Activated naive CD4-positive, alpha-beta T cell treated with anti-CD3 and anti-CD28 coated beads for 36 hours (primary cell): ENCODE measurements at regions not wholly inside any gene's neighbourhood (a gene's known extent, or its start where the extent isn't known, plus 50 kb on each side); places are given as distances from the start of the nearest gene placed in this dataset.

Experiments used
- CTCF ChIA-PET: fragments of 350-600 bp; sonication (Branson Sonifier 250); formaldehyde crosslinking; loops from one replicate; lab custom pipeline; 2021; ENCODE audit warnings: antibody characterized with exemption; lab: Charles Lee
- DNase-seq: peaks from one replicate; pipeline ENCODE4 v3.0.0-alpha.2; 2020
- H3K27ac Mint-ChIP-seq: one replicate; pipeline ENCODE4 v1.8.0; 2021; ENCODE audit warnings: mild to moderate bottlenecking, mixed read lengths
- H3K27me3 Mint-ChIP-seq: one replicate; pipeline ENCODE4 v1.8.0; 2021; ENCODE audit warnings: low read depth, mixed read lengths
- H3K36me3 Mint-ChIP-seq: one replicate; pipeline ENCODE4 v1.8.0; 2021; ENCODE audit warnings: low read depth, mixed read lengths
- H3K4me1 Mint-ChIP-seq: one replicate; pipeline ENCODE4 v1.8.0; 2021; ENCODE audit warnings: low read depth, mixed read lengths
- H3K4me3 Mint-ChIP-seq: one replicate; pipeline ENCODE4 v1.8.0; 2021; ENCODE audit warnings: mild to moderate bottlenecking, moderate library complexity, mixed read lengths
- H3K9me3 Mint-ChIP-seq: one replicate; pipeline ENCODE4 v1.8.0; 2021; ENCODE audit warnings: mixed read lengths
- intact Hi-C: fragments of 100-400 bp; cut with micrococcal nuclease; formaldehyde crosslinking; loops from one replicate; pipeline ENCODE4 v1.15.1; 2023

GRCh38 chr2:176818617-176819016 is 394.0 kb upstream of the HNRNPA3 start:
- Mint-ChIP-seq H3K9me3 (no peaks in the 10 kb centered on the region), H3K4me3 (no peak overlapping the region), H3K36me3 (no peaks in the 10 kb centered on the region), H3K27ac (no peak overlapping the region), H3K4me1 (peaks cover 12% of the 10 kb centered on the region), H3K27me3 (no peaks in the 10 kb centered on the region)
- intact Hi-C loops = loop anchor here (5.0 to 10.0 kb wide), 2 partner anchors 266 to 544 kb away; no protein-coding TSS in a partner anchor
- no peak for DNase-seq
- CTCF ChIA-PET = interaction anchor here (1.0 to 2.0 kb wide), 2 partner anchors 9 to 329 kb away, joined by 4 to 20 read pairs; no protein-coding TSS in a partner anchor

GRCh38 chr2:176819306-176819705 is 393.3 kb upstream of the HNRNPA3 start:
- Mint-ChIP-seq H3K27ac (no peak overlapping the region), H3K4me1 (peaks cover 19% of the 10 kb centered on the region), H3K36me3 (no peaks in the 10 kb centered on the region), H3K4me3 (no peak overlapping the region), H3K9me3 (no peaks in the 10 kb centered on the region), H3K27me3 (no peaks in the 10 kb centered on the region)
- intact Hi-C loops = loop anchor here (5.0 to 10.0 kb wide), 2 partner anchors 267 to 545 kb away; no protein-coding TSS in a partner anchor
- DNase-seq = no peak
- CTCF ChIA-PET = interaction anchor here (0.7 kb wide), 2 partner anchors 109 to 328 kb away, joined by 3 read pairs; no protein-coding TSS in a partner anchor

- CTCF ChIA-PET = interaction anchor here (1.0 to 1.1 kb wide), 2 partner anchors 18 to 328 kb away, joined by 3 to 4 read pairs; no protein-coding TSS in a partner anchor
- H3K27ac Mint-ChIP-seq = no peak overlapping the region
- DNase-seq = no peak
- H3K36me3 Mint-ChIP-seq = no peaks in the 10 kb centered on the region
- no peaks in the 10 kb centered on the region for H3K9me3 Mint-ChIP-seq
- H3K4me1 Mint-ChIP-seq = peaks cover 24% of the 10 kb centered on the region
- no peaks in the 10 kb centered on the region for H3K27me3 Mint-ChIP-seq
- no peak overlapping the region for H3K4me3 Mint-ChIP-seq
- intact Hi-C loops = no loop called here
Observed at GRCh38 chr2:176820371-176820932, 392.1 kb upstream of the HNRNPA3 start.

- Mint-ChIP-seq H3K27me3 (no peaks in the 10 kb centered on the region), H3K9me3 (no peaks in the 10 kb centered on the region), H3K4me3 (no peak overlapping the region), H3K4me1 (peaks cover 28% of the 10 kb centered on the region), H3K27ac (no peak overlapping the region), H3K36me3 (no peaks in the 10 kb centered on the region)
- intact Hi-C loops = no loop called here
- CTCF ChIA-PET = no interaction called here
- DNase-seq = no peak
Observed at GRCh38 chr2:176821350-176821749, 391.2 kb upstream of the HNRNPA3 start.

- no peak overlapping the region for H3K4me3 Mint-ChIP-seq
- no peaks in the 10 kb centered on the region for H3K27me3 Mint-ChIP-seq
- no peaks in the 10 kb centered on the region for H3K9me3 Mint-ChIP-seq
- intact Hi-C loops = no loop called here
- no peak for DNase-seq
- H3K36me3 Mint-ChIP-seq = no peaks in the 10 kb centered on the region
- CTCF ChIA-PET = interaction anchor here (0.6 to 1.5 kb wide), 4 partner anchors 8 to 65 kb away, joined by 3 to 5 read pairs (median 3); no protein-coding TSS in a partner anchor
- no peak overlapping the region for H3K27ac Mint-ChIP-seq
- H3K4me1 Mint-ChIP-seq = peaks cover 34% of the 10 kb centered on the region
Observed at GRCh38 chr2:176822060-176822459, 390.5 kb upstream of the HNRNPA3 start.

- Mint-ChIP-seq H3K9me3 (no peaks in the 10 kb centered on the region), H3K4me3 (no peak overlapping the region), H3K27ac (peak overlapping the region; percentile 74), H3K4me1 (peaks cover 39% of the 10 kb centered on the region), H3K27me3 (no peaks in the 10 kb centered on the region), H3K36me3 (no peaks in the 10 kb centered on the region)
- intact Hi-C loops = loop anchor here (1.0 kb wide), 4 partner anchors 9 to 171 kb away; no protein-coding TSS in a partner anchor
- CTCF ChIA-PET = interaction anchor here (0.7 to 2.5 kb wide), 4 partner anchors 12 to 338 kb away, joined by 3 to 9 read pairs (median 6); no protein-coding TSS in a partner anchor
- peak; percentile 36 for DNase-seq
Observed at GRCh38 chr2:176826356-176826755, 386.2 kb upstream of the HNRNPA3 start.

GRCh38 chr2:176826984-176827668 is 385.5 kb upstream of the HNRNPA3 start:
- H3K36me3 Mint-ChIP-seq = no peaks in the 10 kb centered on the region
- intact Hi-C loops = loop anchor here (1.0 kb wide), 4 partner anchors 10 to 170 kb away; no protein-coding TSS in a partner anchor
- no peaks in the 10 kb centered on the region for H3K9me3 Mint-ChIP-seq
- CTCF ChIA-PET = interaction anchor here (0.7 to 2.5 kb wide), 5 partner anchors 9 to 338 kb away, joined by 3 to 9 read pairs (median 4); no protein-coding TSS in a partner anchor
- H3K4me1 Mint-ChIP-seq = peaks cover 39% of the 10 kb centered on the region
- H3K4me3 Mint-ChIP-seq = no peak overlapping the region
- H3K27ac Mint-ChIP-seq = peak overlapping the region; percentile 74
- no peaks in the 10 kb centered on the region for H3K27me3 Mint-ChIP-seq
- peak; percentile 61 for DNase-seq

- no peak overlapping the region for H3K27ac Mint-ChIP-seq
- CTCF ChIA-PET = no interaction called here
- H3K4me3 Mint-ChIP-seq = no peak overlapping the region
Observed at GRCh38 chr2:176830362-176830761, 382.2 kb upstream of the HNRNPA3 start.

GRCh38 chr2:176832086-176832485 is 380.5 kb upstream of the HNRNPA3 start:
- DNase-seq = no peak
- Mint-ChIP-seq H3K36me3 (no peaks in the 10 kb centered on the region), H3K4me1 (peaks cover 6% of the 10 kb centered on the region), H3K9me3 (no peaks in the 10 kb centered on the region), H3K4me3 (no peak overlapping the region), H3K27ac (no peak overlapping the region), H3K27me3 (peaks cover 4% of the 10 kb centered on the region)
- intact Hi-C loops = no loop called here
- CTCF ChIA-PET = no interaction called here

More at GRCh38 chr2:176830362-176830761, 382.2 kb upstream of the HNRNPA3 start:
- Mint-ChIP-seq H3K27me3 (peaks cover 4% of the 10 kb centered on the region), H3K4me1 (peaks cover 23% of the 10 kb centered on the region), H3K36me3 (no peaks in the 10 kb centered on the region), H3K9me3 (no peaks in the 10 kb centered on the region)
- intact Hi-C loops = no loop called here
- DNase-seq = peak; percentile 33

GRCh38 chr2:176833671-176834070 is 378.9 kb upstream of the HNRNPA3 start:
- CTCF ChIA-PET = no interaction called here
- Mint-ChIP-seq H3K9me3 (no peaks in the 10 kb centered on the region), H3K4me1 (no peaks in the 10 kb centered on the region), H3K27ac (no peak overlapping the region), H3K36me3 (no peaks in the 10 kb centered on the region), H3K4me3 (no peak overlapping the region), H3K27me3 (peaks cover 4% of the 10 kb centered on the region)
- intact Hi-C loops = no loop called here
- no peak for DNase-seq

- H3K36me3 Mint-ChIP-seq = no peaks in the 10 kb centered on the region
- no peak for DNase-seq
- peaks cover 4% of the 10 kb centered on the region for H3K27me3 Mint-ChIP-seq
- H3K4me3 Mint-ChIP-seq = no peak overlapping the region
- intact Hi-C loops = no loop called here
- no peak overlapping the region for H3K27ac Mint-ChIP-seq
- H3K4me1 Mint-ChIP-seq = no peaks in the 10 kb centered on the region
- CTCF ChIA-PET = no interaction called here
- no peaks in the 10 kb centered on the region for H3K9me3 Mint-ChIP-seq
Observed at GRCh38 chr2:176834226-176834625, 378.4 kb upstream of the HNRNPA3 start.

GRCh38 chr2:176843208-176843607 is 369.4 kb upstream of the HNRNPA3 start:
- Mint-ChIP-seq H3K4me3 (no peak overlapping the region), H3K9me3 (no peaks in the 10 kb centered on the region), H3K4me1 (no peaks in the 10 kb centered on the region), H3K27ac (no peak overlapping the region), H3K36me3 (no peaks in the 10 kb centered on the region), H3K27me3 (no peaks in the 10 kb centered on the region)
- CTCF ChIA-PET = no interaction called here
- DNase-seq = no peak
- intact Hi-C loops = no loop called here
